NB4 (cell line): ENCODE measurements at regions not wholly inside any gene's neighbourhood (a gene's known extent, or its start where the extent isn't known, plus 50 kb on each side); places are given as distances from the start of the nearest gene placed in this dataset.

Experiments
- CTCF ChIP-seq: IDR thresholded peaks from one replicate; pipeline ENCODE4 v1.5.1; 2012; ENCODE audit warnings: low read depth, low read length
- MYC ChIP-seq: IDR thresholded peaks from 2 replicates; pipeline ENCODE4 v1.6.1; 2011; ENCODE audit warnings: low read depth, low read length
- POLR2A ChIP-seq: IDR thresholded peaks from 2 replicates; pipeline ENCODE4 v1.6.1; 2011; ENCODE audit warnings: mild to moderate bottlenecking; ENCODE audit not compliant: insufficient read length; ENCODE audit errors: extremely low read depth

GRCh38 chr2:136441979-136442714 lies 323.2 kb upstream of the THSD7B start:
- TF ChIP-seq POLR2A (no peak), CTCF (no peak), MYC (no peak)
